WTC11 (cell line): ENCODE measurements at regions not wholly inside any gene's neighbourhood (a gene's known extent, or its start where the extent isn't known, plus 50 kb on each side); places are given as distances from the start of the nearest gene placed in this dataset.

Experiments used
- ATAC-seq: fragments of 200-7000 bp; cut with Tn5 transposase; 2 replicates; pipeline ENCODE4 v1.10.0; 2021; ENCODE audit warnings: mild to moderate bottlenecking, moderate library complexity
- CTCF ChIA-PET: fragments of 300-600 bp; sonication (Branson Sonifier 250); formaldehyde crosslinking; loops from one replicate; lab custom pipeline; 2021; ENCODE audit warnings: antibody characterized with exemption; lab: Charles Lee
- POLR2A ChIA-PET: fragments of 350-600 bp; sonication (Branson Sonifier 250); formaldehyde crosslinking; loops from one replicate; lab custom pipeline; 2021; ENCODE audit warnings: antibody characterized with exemption; lab: Charles Lee
- DNase-seq: peaks from one replicate; pipeline ENCODE4 v3.0.0; 2021; ENCODE audit warnings: low spot score
- H3K27ac Mint-ChIP-seq: 2 replicates; pipeline ENCODE4 v1.8.0; 2021; ENCODE audit warnings: mixed read lengths
- H3K27me3 Mint-ChIP-seq: 2 replicates; pipeline ENCODE4 v1.8.0; 2021; ENCODE audit warnings: low read depth, mild to moderate bottlenecking, moderate library complexity, mixed read lengths
- H3K36me3 Mint-ChIP-seq: 2 replicates; pipeline ENCODE4 v1.8.0; 2021; ENCODE audit warnings: mixed read lengths
- H3K4me1 Mint-ChIP-seq: 2 replicates; pipeline ENCODE4 v1.8.0; 2022; ENCODE audit warnings: mixed read lengths
- H3K4me3 Mint-ChIP-seq: 2 replicates; pipeline ENCODE4 v1.8.0; 2021; ENCODE audit warnings: mild to moderate bottlenecking, moderate library complexity, mixed read lengths
- H3K9me3 Mint-ChIP-seq: 2 replicates; pipeline ENCODE4 v1.8.0; 2021; ENCODE audit warnings: mixed read lengths
- ARID4B ChIP-seq: sonication (generic); formaldehyde crosslinking; IDR thresholded peaks from 2 replicates; pipeline ENCODE4 v1.8.0; 2023; ENCODE audit warnings: missing genetic modification reagents, mild to moderate bottlenecking, borderline replicate concordance
- ATF6 ChIP-seq: sonication (generic); formaldehyde crosslinking; IDR thresholded peaks from 2 replicates; pipeline ENCODE4 v1.8.1; 2023; ENCODE audit warnings: mild to moderate bottlenecking, missing genetic modification reagents
- CREB1 ChIP-seq: sonication (generic); formaldehyde crosslinking; IDR thresholded peaks from 2 replicates; pipeline ENCODE4 v1.8.0; 2023; ENCODE audit warnings: mild to moderate bottlenecking, missing genetic modification reagents
- ELF4 ChIP-seq: sonication (generic); formaldehyde crosslinking; IDR thresholded peaks from 2 replicates; pipeline ENCODE4 v1.8.1; 2022; ENCODE audit warnings: low read depth, mild to moderate bottlenecking, moderate library complexity, missing genetic modification reagents
- IRF1 ChIP-seq: sonication (generic); formaldehyde crosslinking; IDR thresholded peaks from 2 replicates; pipeline ENCODE4 v1.8.0; 2023; ENCODE audit warnings: missing genetic modification reagents
- IRF2 ChIP-seq: sonication (generic); formaldehyde crosslinking; IDR thresholded peaks from 2 replicates; pipeline ENCODE4 v1.8.0; 2022; ENCODE audit warnings: low read depth, missing genetic modification reagents, borderline replicate concordance
- MYBL2 ChIP-seq: sonication (generic); formaldehyde crosslinking; IDR thresholded peaks from 2 replicates; pipeline ENCODE4 v1.8.1; 2023; ENCODE audit warnings: mild to moderate bottlenecking, moderate library complexity, missing genetic modification reagents
- NR2C2 ChIP-seq: sonication (generic); formaldehyde crosslinking; IDR thresholded peaks from 2 replicates; pipeline ENCODE4 v1.8.0; 2022; ENCODE audit warnings: mild to moderate bottlenecking, missing genetic modification reagents
- OVOL2 ChIP-seq: fragments of 250-450 bp; sonication (Bioruptor Pico); IDR thresholded peaks from 2 replicates; pipeline ENCODE4 v1.9.0; 2021; ENCODE audit warnings: mild to moderate bottlenecking, borderline replicate concordance
- SMAD3 ChIP-seq: sonication (generic); formaldehyde crosslinking; IDR thresholded peaks from 2 replicates; pipeline ENCODE4 v1.8.0; 2022; ENCODE audit warnings: missing genetic modification reagents, mild to moderate bottlenecking, borderline replicate concordance
- SMAD4 ChIP-seq: sonication (generic); formaldehyde crosslinking; IDR thresholded peaks from 2 replicates; pipeline ENCODE4 v1.8.0; 2022; ENCODE audit warnings: mild to moderate bottlenecking, missing genetic modification reagents
- STAT6 ChIP-seq: sonication (generic); formaldehyde crosslinking; conservative IDR thresholded peaks from 2 replicates; pipeline ENCODE4 v1.8.1; 2023; ENCODE audit warnings: mild to moderate bottlenecking, low read depth, missing genetic modification reagents, moderate library complexity
- TCF7 ChIP-seq: sonication (generic); formaldehyde crosslinking; IDR thresholded peaks from 2 replicates; pipeline ENCODE4 v1.8.0; 2022; ENCODE audit warnings: mild to moderate bottlenecking, low read depth, missing genetic modification reagents, moderate library complexity
- ZBTB21 ChIP-seq: sonication (generic); formaldehyde crosslinking; IDR thresholded peaks from 2 replicates; pipeline ENCODE4 v1.8.1; 2023; ENCODE audit warnings: mild to moderate bottlenecking, missing genetic modification reagents, borderline replicate concordance
- ZNF232 ChIP-seq: sonication (generic); formaldehyde crosslinking; IDR thresholded peaks from 2 replicates; pipeline ENCODE4 v1.8.0; 2022; ENCODE audit warnings: mild to moderate bottlenecking, missing genetic modification reagents
- ZNF281 ChIP-seq: sonication (generic); formaldehyde crosslinking; IDR thresholded peaks from 2 replicates; pipeline ENCODE4 v1.8.0; 2023; ENCODE audit warnings: mild to moderate bottlenecking, missing genetic modification reagents
- ZNF317 ChIP-seq: sonication (generic); formaldehyde crosslinking; IDR thresholded peaks from 2 replicates; pipeline ENCODE4 v1.8.1; 2023; ENCODE audit warnings: low read depth, mild to moderate bottlenecking, moderate library complexity, missing genetic modification reagents, borderline replicate concordance
- ZNF423 ChIP-seq: fragments of 250-450 bp; sonication (Bioruptor Pico); IDR thresholded peaks from 2 replicates; pipeline ENCODE4 v2.1.2; 2022; ENCODE audit warnings: mild to moderate bottlenecking, moderate library complexity
- ZNF512 ChIP-seq: sonication (generic); formaldehyde crosslinking; IDR thresholded peaks from 2 replicates; pipeline ENCODE4 v1.8.1; 2022; ENCODE audit warnings: missing genetic modification reagents, borderline replicate concordance
- ZNF671 ChIP-seq: fragments of 250-450 bp; sonication (Bioruptor Pico); IDR thresholded peaks from 2 replicates; pipeline ENCODE4 v1.8.0; 2021; ENCODE audit warnings: mild to moderate bottlenecking

- TF ChIP-seq STAT6 (CRISPR knock-in tag) (no peak), MYBL2 (CRISPR knock-in tag) (no peak), OVOL2 (CRISPR knock-in tag) (no peak), ZNF317 (no peak)
Observed at GRCh38 chr7:16368885-16369284, 52.5 kb downstream of the CRPPA start (continued).

GRCh38 chr7:16367115-16367514, 54.2 kb downstream of the CRPPA start:
- Mint-ChIP-seq H3K4me1 (no peaks in the 10 kb centered on the region), H3K27me3 (no peaks in the 10 kb centered on the region), H3K36me3 (no peaks in the 10 kb centered on the region), H3K4me3 (no peak overlapping the region), H3K9me3 (no peaks in the 10 kb centered on the region), H3K27ac (no peak overlapping the region)
- no peak for DNase-seq
- ChIA-PET POLR2A (interaction anchor here (0.7 kb wide), 1 partner anchor 10 kb away, joined by 3 read pairs; no protein-coding TSS in a partner anchor), CTCF (no interaction called here)
- TF ChIP-seq ZNF423 (CRISPR knock-in tag) = no peak
- no peak for TF ChIP-seq ZNF671 (CRISPR knock-in tag)
- TF ChIP-seq ZNF281 = no peak
- TF ChIP-seq ARID4B (CRISPR knock-in tag) = no peak
- no peak for TF ChIP-seq TCF7
- no peak for TF ChIP-seq ELF4 (CRISPR knock-in tag)
- no peak for TF ChIP-seq OVOL2 (CRISPR knock-in tag)
- no peak for TF ChIP-seq ZBTB21 (CRISPR knock-in tag)
- TF ChIP-seq ZNF232 (CRISPR knock-in tag) = no peak
- TF ChIP-seq CREB1 (CRISPR knock-in tag) = no peak
- TF ChIP-seq ZNF512 (CRISPR knock-in tag) = no peak
- TF ChIP-seq ZNF317 = no peak
- TF ChIP-seq SMAD4 (CRISPR knock-in tag) = no peak
- no peak for TF ChIP-seq ATF6 (CRISPR knock-in tag)
- no peak for TF ChIP-seq IRF2 (CRISPR knock-in tag)
- no peak for TF ChIP-seq IRF1
- no peak for TF ChIP-seq NR2C2 (CRISPR knock-in tag)
- no peak for TF ChIP-seq SMAD3 (CRISPR knock-in tag)
- no peak for ATAC-seq
